ENCODE measurements at regions not wholly inside any gene's neighbourhood (a gene's known extent, or its start where the extent isn't known, plus 50 kb on each side); places are given as distances from the start of the nearest gene placed in this dataset.

GRCh38 chr9:21672761-21673160, 129.7 kb upstream of the MTAP start:
- DNase-seq: no peak

- DNase-seq: no peak
Observed at GRCh38 chr9:21674894-21675293, 127.5 kb upstream of the MTAP start.

DNA sequence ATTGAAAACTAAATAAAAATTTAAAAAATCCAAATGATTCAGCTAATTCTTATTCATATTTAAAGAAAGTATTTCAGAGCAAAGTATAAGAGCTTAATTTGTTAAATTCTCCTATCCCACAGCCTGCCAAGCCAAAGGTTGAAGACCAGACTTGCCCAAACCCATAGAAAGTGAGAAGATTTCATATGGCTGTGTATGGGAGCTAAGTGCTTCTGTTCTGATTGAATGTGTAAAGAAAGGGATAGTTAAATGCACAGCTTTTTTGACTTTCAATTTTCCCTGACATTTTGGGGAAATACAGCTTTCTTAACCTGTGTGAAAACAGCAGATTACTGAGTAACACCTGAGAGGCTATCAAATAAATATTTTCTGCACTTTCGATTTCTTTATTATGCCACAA, 125.0 kb upstream of the MTAP start:
- DNase-seq: no peak

DNA sequence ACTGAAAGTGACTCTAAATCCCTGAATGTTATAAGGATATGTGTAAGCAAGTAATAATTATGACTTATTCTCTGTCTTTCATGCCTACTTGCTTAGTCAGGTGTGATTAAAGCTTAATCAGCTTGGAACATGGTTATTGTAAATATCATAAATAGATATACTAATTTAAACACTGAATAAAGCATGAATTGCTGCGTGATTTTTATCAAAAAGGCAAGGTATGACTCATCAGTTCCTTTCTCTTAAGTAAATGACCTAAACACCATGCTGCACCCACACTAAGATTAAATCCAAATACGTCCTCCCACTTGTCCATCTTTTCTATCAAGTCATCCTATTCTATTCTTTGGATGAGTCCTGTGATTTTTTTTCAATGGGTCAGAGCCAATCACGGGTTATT, 124.6 kb upstream of the MTAP start:
- no peak for DNase-seq

DNA sequence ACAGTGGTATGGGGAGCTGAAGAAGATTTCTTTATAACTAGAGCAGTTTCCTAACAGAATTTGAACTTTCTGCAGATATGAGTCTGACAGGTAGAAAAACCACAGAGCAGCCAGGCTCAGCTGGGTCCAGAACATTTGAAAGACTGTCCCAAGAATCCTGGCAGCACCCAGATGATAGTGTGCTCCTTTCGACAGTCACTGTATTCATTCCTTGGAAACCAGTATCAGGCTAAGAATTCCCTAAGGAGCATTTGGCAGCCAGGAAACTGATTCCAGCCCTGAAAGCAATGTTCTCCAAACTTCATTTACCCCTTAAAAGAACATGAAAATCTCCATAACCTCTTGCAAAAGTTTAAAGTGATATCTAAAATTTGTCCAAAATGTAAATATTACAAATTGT, 123.0 kb upstream of the MTAP start:
- DNase-seq: no peak

DNA sequence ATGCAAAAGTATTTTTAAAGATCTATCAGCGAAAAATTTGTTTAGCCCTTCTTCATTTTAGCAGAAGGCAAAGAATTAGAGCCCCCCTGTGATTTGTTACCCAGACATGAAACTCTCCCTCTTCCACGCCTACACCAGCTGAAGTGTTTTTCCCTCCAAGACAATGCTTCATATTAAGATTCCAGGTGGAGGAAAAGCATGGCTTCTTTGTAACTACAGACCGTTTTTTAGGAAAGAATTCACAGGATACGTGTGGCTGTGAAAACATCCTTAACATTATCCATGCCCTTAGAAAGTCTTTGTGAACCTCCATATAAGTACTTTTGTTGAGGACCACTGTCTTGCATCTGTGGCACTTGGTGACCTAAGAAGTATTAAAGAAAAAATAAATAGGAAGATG, 121.8 kb upstream of the MTAP start:
- no peak for DNase-seq

- no peak for DNase-seq
Observed at GRCh38 chr9:21681641-21682040, 120.8 kb upstream of the MTAP start.

GRCh38 chr9:21682381-21682780, 120.1 kb upstream of the MTAP start:
- DNase-seq: no peak

DNA sequence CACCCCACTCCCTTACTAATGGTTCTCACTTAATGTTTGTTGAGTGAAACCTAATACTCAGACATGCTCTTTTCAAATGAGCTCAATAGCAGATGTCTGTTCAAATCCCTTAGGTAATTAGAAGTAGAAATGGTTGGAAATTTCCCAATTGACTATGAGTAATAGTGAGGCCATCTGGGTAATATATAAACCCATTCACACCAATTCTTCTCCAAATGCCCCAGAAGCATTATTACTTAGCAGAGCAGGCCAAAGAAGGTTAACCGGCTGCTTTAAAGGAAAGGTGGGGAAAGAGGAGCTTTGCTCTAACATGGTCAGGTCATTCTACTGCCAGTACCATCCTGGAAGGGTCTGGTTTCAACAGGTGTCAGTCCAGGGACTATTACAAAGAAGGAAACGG, 119.5 kb upstream of the MTAP start:
- no peak for DNase-seq

DNA sequence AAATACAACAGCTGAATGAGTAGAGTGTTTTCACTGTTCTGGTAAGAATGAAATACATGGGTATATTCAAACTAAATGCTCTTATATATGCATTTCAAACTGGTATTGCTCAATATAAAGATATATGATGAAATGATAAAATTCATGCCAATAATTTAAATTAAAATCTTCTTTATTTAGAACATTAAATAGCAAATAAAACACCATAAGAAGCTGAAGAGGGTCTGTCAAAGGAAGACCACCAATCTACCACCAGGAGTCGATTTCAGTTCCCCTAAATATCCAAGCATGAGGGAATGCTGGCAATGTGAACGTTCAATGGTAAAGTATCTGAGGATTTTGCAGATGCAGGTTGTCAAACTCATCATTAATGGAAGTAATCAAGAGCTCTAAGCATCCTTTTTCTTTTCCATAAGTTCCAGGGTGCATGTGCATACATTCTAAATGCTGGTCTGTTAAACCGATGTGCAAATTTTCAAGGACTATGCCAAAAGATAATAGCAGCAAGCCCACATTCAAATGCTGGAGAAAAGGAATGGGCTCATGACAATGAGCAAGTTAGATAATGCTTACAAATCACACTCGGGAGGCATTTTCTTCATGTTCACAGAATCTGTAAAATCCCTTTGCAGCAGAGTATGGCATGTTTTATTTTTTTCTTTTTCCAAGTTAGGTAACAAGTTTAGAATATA, 118.8 kb upstream of the MTAP start:
- no peak for DNase-seq

DNA sequence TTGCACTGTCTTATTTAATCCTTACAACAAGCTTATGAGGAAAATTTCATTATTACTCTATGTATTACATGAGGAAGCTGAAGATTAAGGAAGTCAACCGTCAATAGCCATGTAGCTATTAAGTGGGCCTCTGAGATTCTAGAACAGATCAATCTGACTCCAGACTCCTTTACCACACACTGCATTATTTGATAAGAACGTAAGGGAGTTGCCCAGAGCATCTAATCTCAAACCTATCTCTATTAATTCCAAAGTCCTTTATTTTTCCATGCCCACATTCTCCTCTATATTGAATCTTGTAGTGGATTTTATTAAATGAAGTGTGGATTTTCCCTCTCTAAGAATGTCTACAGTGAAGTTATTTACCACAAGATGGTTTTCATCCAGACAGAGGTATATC, 118.2 kb upstream of the MTAP start:
- DNase-seq: no peak

DNA sequence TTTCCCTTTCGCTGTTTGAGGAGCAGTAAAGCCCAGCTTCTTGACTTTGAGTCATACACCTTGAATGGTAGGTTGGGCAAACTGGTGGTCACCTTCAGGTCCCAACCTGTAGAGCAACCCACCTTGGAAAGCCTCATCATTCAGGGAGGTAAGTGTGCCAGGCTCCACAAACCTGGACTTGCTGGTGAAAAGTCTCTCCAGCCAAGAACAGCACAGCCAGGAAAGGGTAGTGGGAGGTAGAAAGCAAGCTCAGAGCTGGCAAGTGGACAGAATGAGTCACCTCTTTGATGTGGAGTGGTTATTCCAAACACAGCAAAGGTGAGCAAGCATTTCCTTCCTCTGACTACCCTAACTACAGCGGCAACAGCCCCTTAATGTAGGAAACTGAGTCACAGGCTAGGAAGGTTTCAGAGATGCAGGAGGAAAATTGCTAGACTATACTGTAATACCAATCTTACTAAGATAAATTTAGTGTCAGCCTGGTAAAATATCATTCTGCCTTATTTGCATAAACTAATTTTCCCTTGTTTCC, 117.5 kb upstream of the MTAP start:
- no peak for DNase-seq

- no peak for DNase-seq
Observed at GRCh38 chr9:21685502-21685901, 116.9 kb upstream of the MTAP start.

GRCh38 chr9:21686738-21687137, 115.7 kb upstream of the MTAP start:
- no peak for DNase-seq

GRCh38 chr9:21687351-21687750, 115.1 kb upstream of the MTAP start:
- DNase-seq: no peak

- no peak for DNase-seq
Observed at GRCh38 chr9:21688108-21689102, 114.0 kb upstream of the MTAP start.

- no peak for DNase-seq
Observed at GRCh38 chr9:21689854-21690253, 112.6 kb upstream of the MTAP start.

DNA sequence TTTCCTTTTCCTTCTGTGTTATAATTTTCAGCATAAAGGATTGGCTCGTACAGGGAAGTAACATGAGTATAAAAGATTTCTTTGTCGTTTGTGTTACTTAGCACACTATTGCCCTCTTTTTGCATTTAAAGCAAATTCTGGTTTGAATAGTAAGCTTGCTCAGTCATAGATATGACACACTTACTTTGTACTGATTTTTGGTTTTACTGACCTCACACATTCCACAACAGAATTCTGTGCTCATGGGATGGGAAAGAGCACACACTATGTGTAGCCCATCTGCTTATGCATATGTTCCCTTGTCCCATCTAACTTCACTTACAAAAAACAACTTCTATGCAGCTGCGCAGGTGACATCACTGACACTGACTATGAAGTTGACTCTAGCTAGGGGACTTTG, 111.9 kb upstream of the MTAP start:
- no peak for DNase-seq

- DNase-seq: no peak
Observed at GRCh38 chr9:21692390-21692789, 110.0 kb upstream of the MTAP start.

GRCh38 chr9:21694424-21694823, 108.0 kb upstream of the MTAP start:
- DNase-seq: no peak

- DNase-seq: no peak
Observed at GRCh38 chr9:21695443-21695842, 107.0 kb upstream of the MTAP start.

GRCh38 chr9:21695874-21696341, 106.5 kb upstream of the MTAP start:
- no peak for DNase-seq

- no peak for DNase-seq
Observed at GRCh38 chr9:21696411-21696871, 106.0 kb upstream of the MTAP start.

DNA sequence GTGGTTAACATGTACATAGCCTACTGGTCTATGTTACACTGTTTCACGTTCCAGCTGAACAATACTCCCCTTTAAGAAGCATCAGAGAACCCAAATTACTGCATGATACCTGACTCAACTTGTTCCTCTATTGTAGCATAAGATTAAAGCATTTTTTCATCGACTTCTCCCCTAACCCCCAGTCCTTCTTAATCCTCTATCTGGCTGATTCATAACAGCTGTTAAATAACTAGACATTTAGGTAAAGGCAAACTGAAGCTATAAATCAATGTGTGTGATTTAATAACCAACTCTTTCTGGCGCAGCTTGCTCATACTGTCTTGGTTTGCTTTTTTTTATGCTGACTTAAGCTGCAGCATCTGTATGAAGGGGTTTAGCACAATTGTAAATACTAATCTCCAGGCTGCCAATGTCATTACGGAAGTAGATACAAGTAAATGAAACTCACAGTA, 94.2 kb upstream of the MTAP start:
- no peak for DNase-seq
